C4-2B (cell line): ENCODE measurements at regions not wholly inside any gene's neighbourhood (a gene's known extent, or its start where the extent isn't known, plus 50 kb on each side); places are given as distances from the start of the nearest gene placed in this dataset.

Experiments used
- CTCF ChIP-seq: fragments of 450-650 bp; conservative IDR thresholded peaks from 2 replicates; pipeline ENCODE4 v1.5.1; 2017; ENCODE audit warnings: mild to moderate bottlenecking
- ZFX ChIP-seq: fragments of 450-650 bp; IDR thresholded peaks from 2 replicates; pipeline ENCODE4 v1.6.1; 2017

GRCh38 chr14:59101476-59101875, 87.0 kb upstream of the DAAM1 start:
- TF ChIP-seq CTCF (no peak), ZFX (no peak)
